ENCODE measurements at regions not wholly inside any gene's neighbourhood (a gene's known extent, or its start where the extent isn't known, plus 50 kb on each side); places are given as distances from the start of the nearest gene placed in this dataset.
A peak's percentile ranks its signal among the peaks of the same experiment; 100 is the strongest.

DNA sequence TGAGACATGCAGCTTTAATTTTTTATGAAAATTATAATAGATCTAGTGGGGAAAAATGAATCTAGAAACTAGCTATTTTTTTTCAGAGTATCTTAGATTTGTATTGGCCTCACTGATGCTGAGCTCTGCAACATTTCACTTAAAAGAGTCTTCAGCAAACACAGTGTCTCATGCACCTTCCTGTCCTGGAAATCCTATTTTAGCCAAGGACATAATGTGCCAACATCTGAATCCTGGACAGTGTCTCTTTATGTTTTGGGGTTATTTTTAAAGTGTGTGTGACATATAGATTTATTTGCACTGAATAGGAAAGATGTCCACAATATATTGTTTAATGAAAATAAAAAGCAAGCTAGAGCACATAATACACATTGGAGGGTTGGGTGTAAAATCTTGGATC is 199.1 kb upstream of the FMN2 start:
- DNase-seq = no peak

DNA sequence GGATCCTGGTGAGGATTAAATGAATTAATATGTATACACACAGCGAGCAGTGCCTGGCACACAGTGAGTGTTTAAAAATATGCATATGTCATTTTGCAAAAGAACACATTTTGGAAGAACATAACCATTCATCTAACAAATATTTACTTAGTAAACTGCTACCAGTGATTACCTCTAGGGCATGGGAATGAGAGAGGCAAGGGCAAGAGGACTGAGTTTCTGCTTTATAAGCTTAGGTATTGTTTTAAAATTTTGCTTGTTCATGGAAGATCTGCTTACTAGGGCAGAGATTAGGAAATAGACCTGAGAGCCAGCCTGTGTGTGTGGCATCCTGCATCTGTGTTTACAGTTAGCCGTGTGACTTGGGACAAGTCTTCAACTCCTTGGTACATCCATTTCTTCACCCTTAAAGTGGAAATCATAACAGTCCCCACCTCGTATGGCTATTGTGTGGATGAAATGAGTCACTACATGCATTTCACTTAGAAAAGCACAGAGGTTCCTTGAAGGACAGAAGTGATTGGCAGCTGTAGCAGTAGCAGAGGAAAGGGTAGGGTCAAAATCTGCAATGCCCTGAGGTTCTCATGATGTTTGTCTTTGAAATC is 198.5 kb upstream of the FMN2 start:
- DNase-seq = no peak

DNA sequence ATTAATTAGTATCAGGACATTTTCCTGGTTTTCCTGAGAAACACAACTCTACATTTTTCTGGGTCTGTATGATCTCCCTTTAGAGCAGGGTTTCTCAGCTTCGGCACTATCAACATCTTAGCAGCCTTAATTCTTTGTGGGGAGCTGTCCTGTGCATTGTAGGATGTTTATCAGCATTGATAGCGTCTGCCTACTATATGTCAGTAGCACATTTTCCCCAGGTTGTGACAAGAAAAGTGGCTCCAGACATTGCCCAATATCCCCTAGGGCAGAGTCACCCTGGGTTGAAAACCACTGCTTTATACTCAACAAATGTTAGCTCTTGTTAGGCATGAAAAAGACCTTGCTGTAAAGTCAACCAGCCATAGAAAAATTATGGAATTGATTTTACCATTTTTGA is 195.1 kb upstream of the FMN2 start:
- DNase-seq = no peak

DNA sequence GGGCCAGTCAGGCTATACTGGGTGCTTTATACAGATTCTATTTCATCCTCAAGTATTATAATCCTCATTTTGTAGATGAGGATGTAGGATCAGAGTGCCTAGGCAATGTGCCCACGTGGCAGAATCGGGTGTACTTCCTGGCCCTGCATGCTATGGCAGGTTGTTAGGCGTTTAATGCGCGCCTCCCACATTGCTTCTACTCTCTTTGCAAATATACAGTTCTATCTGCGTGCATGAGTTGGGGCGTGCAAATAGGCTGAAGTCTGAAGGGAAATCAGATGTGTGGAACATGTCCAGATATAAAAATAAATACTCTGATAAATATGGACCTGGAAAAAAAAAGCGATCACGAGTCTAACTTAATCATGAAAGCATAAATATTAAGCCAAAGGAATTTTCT is 194.7 kb upstream of the FMN2 start:
- no peak for DNase-seq

DNA sequence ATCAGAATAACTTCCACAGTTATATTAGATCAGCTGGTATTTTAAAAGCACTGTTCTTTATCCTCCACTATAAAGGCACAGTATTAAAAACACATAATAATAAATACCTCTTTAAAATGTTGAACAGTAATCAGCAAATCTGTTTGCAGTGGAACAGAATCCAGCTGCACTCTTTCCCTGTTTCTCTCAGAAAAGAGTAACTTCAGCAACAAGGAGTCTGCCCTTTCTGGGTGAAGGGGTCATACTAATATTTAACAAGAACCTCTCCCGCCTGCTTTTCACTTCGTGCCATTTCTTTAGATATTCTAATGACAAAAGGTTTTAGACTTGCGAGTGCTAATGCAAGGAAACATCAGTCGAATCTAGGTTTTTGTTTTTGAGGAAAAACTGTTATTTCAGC is 194.2 kb upstream of the FMN2 start:
- no peak for DNase-seq

DNA sequence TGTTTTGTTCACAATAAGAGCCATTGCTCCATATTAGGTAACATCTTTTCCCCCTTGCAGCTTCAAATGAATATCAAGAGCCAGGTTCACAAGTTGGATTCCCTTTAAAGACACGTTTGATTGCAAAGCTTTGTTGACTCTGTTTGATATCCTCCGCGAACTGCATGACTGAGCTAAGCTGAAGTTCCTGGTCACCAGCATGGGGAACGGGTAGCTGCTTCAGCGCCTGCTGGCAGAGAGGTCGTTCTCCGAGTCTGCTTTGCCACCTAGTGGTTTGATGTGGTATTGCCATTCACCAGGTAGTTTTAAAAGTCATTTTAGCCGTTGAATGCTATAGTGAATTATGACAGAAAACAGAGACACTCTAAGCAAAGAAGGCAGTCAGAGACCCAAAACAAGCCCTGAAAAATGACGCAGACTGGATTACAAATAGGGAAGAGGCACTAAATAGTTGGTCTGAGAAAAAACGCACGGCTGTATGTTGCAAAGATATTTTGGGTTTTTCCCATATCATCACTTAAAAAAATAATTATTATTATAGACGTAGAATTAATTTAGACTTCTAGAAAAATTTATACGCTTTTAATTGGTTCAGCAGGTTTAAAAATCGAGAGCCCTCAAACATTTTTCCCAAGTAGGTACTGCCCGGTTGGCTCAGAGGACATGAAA is 193.5 kb upstream of the FMN2 start:
- DNase-seq = peak; percentile 77

DNA sequence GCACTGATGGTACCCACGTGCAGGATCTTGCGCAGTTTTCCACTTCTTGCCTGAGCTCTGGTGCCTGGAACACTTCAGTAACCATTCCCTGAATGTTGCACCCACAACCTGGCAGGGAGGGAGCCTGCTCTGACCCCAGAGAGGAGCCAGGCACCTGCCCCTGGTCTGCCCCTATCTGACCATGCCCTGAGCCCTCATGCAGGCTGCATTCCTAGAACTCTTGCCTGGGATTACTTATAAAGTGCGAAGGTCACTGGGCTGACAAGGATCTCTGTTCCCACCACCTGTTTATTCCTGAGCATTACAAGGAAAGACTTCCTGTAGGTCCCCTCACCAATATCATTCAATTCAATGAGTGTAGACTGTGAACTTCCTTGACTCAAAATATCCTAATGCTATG is 191.9 kb upstream of the FMN2 start:
- DNase-seq = no peak

DNA sequence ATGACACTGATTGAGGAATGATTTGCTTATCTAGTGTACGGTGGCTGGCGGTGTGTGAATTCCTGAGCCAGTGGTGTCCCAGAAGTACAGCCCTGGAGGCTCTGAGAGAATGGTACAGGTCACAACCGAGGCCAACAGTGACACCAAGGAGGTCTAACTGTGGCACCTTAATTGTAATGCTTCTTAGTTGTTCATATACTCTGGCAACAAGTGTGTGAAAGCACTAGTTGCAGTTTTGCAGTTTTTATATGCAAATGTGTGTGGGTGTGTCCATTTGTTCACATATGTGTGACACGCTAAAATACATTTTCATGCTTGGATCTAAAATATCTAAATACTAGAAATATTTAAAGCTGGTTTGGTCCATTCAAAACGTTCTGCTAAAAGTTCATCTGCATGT is 185.3 kb upstream of the FMN2 start:
- DNase-seq = no peak

DNA sequence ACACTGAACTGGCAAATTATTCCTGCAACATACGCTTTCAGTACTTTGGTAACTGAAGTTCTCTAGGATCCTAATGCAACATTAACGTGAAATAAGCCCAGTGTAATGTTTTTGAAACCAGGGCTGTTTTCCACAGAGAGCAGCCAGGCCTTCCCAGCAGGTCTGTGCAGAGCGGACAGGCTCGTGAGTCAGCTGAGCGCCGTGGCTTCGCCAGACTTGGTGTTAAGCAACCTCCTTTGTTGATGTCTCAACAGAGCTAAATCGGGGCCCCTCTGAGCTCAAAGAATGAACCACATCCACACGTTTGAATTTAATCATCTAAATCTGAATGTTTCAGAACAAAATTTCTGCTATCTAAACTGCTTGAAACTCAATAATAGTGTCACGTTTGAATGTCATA is 181.8 kb upstream of the FMN2 start:
- peak; percentile 48 for DNase-seq

DNA sequence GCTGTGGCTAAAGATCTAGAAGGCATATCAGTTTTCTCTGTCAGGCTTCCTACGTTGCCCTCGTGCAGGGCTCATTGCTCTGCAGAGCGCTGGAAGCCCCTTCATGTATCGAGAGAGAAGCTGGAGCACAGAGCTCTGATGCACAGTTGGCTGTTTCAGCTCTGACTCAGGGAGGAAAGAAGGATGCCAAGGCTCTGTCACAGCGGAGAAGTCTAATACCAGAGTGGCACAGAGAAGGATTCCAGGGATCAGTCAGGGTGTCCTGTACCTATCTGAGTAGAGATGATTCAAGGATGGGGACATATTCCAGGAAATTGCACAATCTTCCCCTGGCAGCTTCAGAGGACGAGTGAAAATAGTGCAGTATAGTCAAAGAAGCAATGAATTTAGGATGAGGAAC is 179.2 kb upstream of the FMN2 start:
- DNase-seq = peak; percentile 50

DNA sequence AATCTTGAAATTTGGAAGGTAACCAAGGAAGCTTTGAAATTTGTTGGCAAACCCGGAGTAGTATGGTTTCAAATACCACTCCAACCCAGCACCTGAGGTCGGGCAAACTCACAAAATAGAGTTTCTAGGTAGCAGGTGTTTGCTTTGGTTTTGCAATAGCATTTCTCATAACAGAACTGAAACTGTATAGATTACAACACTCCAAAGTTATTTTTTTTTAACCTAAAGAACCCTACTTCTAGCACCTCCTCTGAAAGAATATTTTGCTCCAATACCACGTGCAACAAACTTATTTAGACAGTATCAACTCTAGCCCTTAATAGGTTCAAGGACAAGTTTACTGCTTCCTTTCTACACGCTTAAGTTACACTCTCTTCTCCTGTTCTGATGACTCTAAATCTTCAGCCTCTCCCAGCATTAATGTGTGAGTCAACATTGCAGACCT is 178.5 kb upstream of the FMN2 start:
- no peak for DNase-seq

DNA sequence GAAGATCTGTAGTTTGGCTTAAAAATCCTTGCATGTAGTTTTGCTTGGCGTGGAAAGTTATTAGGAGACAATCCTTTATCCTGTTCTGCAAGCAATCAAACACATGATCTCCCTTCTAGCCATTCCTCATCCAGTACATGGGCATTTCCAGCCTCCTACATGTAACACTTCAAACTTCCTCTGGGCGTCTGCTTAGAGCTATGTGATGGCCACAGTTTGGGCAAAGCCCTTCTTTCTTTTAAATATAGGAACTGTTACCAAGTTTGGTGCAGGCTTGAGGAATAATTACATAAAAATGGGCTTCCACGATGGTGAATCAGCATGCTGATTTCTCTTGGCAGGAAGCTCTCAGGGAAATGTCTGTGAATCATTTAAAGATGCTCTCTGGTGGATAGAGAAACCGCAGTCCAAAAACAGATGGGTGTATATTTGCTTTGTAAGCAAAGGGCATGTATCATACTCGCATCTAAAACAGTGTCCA is 176.9 kb upstream of the FMN2 start:
- DNase-seq = no peak

DNA sequence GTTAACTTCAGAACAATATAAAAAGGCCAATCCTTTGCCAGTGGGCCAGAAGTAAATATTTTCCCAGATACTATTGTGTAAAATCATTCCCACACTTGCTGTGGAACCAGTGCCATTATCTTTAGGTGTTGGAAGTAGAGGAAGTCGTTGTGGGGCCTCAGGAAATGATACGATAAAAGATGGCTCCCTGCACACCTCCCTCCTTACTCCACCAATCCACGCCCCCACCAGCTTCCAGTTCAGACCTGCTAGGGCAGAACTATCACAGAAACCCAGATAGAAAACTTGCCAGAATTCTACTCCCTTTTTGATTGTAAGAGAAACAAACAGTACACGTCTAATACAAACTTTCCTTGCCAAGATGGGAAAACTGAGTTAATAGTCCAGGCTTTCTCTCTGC is 173.0 kb upstream of the FMN2 start:
- DNase-seq = no peak

DNA sequence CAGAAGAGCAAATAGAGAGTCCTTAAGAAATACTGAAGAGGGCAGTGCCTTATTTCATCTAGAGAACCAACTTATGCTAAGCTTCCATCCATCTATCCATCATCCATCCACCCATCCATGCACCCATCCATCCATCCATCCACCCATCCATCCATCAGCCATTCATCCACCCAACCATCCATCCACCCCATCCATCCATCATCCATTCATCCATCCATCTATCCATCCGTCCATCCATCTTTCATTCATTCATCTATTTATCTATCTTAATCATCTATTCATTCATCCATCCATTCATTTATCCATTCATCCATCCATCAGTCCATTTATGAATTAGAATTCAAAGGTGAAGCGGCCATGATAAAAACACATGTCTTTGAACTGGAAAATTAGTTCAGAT is 171.5 kb upstream of the FMN2 start:
- no peak for DNase-seq

DNA sequence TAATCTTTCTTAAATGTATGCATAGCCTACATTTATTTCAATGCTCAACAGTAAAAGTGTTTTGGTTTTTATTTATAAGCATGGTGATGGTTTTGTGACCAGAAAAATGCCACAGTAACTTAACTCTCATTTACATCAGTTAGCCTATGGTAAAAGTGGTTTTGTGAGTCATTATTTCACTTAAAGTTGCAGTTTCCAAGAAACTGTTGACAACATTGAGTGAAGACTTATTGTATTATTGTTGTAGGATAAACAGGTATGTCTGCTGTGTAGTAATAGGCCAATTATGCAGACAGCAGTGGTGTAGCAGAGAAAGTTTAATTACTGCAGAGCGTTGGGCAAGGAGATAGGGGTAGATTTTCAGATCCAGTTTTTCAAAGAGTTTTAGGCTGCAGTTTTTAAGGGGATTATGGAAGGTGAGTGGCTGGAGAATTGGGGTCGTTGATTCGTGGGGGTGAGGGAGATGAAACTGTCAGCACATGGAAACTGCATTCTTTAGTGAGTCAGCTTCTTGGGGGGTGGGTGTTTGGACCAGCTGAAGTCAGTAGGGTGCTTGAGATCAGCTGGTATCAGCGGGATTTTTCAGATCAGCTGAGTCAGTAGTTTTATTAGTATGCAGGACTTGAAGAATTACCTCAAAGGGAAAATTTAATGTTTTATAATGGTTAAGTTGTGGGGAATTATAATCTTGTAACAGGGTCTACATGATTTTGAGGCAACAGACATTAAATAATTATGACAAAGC is 168.7 kb upstream of the FMN2 start:
- no peak for DNase-seq

DNA sequence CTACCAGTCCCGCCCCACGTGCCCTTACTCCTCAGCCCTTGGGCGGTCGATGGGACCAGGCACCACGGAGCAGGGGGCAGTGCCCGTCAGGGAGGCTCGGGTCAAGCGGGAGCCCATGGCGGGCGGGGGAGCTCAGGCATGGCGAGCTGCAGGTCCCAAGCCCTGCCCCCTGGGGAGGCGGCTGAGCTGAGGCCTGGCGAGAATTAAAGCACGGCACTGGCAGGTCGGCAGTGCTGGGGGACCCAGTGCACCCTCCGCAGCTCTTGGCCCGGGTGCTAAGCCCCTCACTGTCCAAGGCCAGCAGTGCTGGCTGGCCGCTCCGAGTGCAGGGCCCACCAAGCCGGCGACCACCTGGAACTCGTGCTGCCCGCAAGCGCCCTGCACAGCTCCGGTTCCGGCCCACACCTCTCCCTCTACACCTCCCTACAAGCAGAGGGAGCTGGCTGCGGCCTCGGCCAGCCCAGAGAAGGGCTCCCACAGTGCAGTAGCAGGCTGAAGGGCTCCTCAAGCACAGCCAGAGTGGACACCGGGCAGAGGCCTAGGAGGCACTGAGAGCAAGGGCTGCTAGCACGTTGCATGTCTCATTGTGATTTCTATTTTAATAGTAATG is 166.8 kb upstream of the FMN2 start:
- no peak for DNase-seq

DNA sequence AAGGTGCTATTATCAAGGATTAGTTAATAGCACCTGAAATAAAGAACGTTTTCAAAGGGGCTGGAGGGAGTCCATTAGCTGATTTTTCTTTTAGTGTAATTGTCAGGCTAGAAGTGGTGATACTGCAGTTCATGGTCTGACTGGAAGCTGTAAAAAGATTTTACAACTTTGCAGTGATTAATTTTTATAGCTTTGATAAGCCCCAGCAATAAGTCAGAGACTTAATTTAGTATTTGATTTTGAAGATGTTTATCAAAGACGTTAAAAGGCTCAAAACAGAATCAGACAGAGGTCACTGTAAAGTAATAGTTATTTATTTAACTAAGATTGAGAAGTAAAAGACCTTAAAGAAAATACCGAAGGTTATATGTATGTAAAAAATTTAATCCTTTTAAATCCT is 165.5 kb upstream of the FMN2 start:
- DNase-seq = no peak

DNA sequence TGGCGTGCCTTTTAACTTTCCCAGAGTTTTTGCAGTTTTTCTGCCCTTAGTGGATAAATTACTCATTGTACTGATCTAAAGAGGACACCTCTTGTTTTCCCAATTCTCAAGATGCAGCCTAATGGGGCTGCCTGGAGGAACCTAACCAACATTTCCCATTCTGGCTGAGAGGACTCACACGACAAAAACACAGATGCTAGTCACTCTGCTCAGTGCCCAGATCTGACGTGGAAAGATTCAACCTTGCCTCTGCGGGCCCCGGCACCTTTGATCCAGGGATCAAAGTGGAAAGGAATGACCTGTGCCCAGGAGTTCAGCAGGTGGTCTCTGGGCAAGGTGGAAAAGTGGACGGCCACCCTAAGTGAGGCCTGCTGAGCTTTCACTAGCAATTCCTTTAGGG is 162.4 kb upstream of the FMN2 start:
- DNase-seq = no peak

DNA sequence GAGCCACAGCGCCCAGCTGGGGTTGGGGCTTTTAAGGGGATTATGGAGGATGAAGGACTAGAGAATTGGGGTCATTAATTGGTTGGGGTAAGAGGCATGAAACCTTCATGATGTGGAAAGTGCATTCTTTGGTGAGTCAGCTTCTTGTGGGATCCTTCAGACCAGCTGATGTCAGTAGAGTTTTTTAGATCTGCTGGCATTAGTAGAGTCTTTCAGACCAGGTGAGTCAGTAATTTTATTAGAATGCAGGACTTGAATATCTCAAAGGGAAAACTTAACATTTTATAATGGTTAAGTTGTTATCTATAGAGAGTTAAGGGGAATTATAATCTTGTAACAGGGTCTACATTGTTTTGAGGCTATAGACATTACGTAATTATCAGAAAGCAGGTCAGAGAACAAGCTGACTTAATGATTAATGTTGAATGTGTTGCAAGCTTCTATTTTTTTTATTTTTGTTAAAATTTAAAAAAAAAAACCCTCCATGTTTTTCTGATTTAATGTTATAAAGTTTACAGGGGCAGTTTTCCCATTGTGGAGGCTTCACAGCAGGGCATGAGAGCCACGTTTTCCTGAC is 160.9 kb upstream of the FMN2 start:
- DNase-seq = no peak

DNA sequence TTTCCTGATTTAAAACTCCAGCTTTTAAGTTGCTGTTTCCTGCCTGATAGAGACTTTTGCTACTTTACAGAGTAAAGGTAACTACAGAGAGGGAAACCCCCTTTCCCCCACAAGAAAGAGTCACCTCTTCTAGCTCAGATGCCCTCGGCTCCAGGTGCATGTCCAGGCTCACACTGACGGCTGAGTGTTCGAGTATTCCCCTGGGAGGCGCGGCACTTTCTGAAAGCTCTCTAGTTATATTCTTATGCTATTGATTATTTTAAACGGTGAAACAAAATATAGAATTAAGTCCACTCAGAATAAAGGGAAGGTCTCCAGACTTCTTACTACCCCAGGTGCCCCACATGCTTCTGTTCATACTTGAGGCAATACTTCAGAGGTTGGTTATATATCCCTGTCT is 160.3 kb upstream of the FMN2 start:
- no peak for DNase-seq

DNA sequence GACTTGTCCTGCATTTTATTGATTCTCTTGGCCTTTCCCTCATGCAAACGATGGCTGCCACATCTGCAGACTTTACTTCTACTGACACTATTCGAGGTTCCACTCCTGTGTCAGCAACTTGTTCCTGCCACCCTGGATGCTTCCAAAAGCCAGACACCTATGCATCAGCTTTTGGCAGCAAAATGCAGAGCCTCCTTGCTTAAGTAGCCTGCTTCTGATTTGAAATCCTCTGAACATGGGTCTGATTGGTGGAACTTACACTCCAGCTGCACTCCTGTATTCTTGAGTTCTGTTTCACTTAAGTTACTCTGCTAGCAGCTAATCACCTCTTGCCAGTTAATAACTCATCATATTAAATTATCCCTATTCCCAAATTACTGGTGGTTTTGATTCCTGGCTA is 152.1 kb upstream of the FMN2 start:
- no peak for DNase-seq

DNA sequence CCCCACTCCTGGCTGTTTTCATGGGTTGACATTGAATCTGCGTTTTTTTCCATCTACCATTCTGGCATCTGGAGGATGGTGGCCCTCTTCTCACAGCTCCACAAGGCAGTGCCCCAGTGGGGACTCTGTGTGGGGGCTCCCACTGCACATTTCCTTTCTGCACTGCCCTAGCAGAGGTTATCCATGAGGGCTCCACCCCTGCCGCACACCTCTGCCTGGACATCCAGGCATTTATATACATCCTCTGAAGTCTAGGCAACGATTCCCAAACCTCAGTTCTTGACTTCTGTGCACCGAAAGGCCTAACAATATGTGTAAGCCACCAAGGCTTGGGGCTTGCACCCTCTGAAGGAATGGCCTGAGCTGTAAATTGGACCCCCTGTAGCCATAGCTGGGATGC is 147.9 kb upstream of the FMN2 start:
- no peak for DNase-seq

DNA sequence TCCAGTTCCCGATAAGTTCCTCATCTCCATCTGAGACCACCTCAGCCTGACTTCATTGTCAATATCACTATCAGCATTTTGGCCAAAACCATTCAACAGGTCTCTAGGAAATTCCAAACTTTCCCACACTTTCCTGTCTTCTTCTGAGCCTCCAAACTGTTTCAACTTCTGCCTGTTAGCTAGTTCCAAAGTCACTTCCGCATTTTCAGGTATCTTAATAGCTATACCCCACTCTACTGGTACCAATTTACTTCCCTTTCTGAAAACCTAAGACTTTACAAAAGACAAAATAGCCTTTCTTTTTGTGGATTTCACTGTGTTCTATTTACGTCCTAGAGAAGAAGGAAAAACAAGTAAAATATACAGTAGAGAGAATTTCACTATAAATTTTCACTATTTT is 147.0 kb upstream of the FMN2 start:
- no peak for DNase-seq
